Activated T-helper 2 cell treated with anti-CD3 and anti-CD28 coated beads, Interferon-gamma antibody, Interleukin-2, Interleukin-4, amounts not matched to agents 10 μg/mL and 5 μg/mL and 100 μg/mL, durations not matched to agents 14 hours and 24 hours and 36 hours (primary cell): ENCODE measurements at regions not wholly inside any gene's neighbourhood (a gene's known extent, or its start where the extent isn't known, plus 50 kb on each side); places are given as distances from the start of the nearest gene placed in this dataset.

Experiments
- DNase-seq: peaks from one replicate; pipeline ENCODE4 v3.0.0; 2021; ENCODE audit warnings: low spot score
- H3K27ac Mint-ChIP-seq: one replicate; pipeline ENCODE4 v1.8.0; 2021; ENCODE audit warnings: mixed read lengths
- H3K27me3 Mint-ChIP-seq: one replicate; pipeline ENCODE4 v1.8.0; 2021; ENCODE audit warnings: low read depth, mixed read lengths
- H3K36me3 Mint-ChIP-seq: one replicate; pipeline ENCODE4 v1.8.0; 2021; ENCODE audit warnings: low read depth, mixed read lengths
- H3K4me1 Mint-ChIP-seq: one replicate; pipeline ENCODE4 v1.8.0; 2021; ENCODE audit warnings: low read depth, mixed read lengths
- H3K4me3 Mint-ChIP-seq: one replicate; pipeline ENCODE4 v1.8.0; 2021; ENCODE audit warnings: low read depth, mild to moderate bottlenecking, moderate library complexity, mixed read lengths
- H3K9me3 Mint-ChIP-seq: one replicate; pipeline ENCODE4 v1.8.0; 2021; ENCODE audit warnings: mixed read lengths
- intact Hi-C: fragments of 100-400 bp; cut with micrococcal nuclease; formaldehyde crosslinking; loops from one replicate; pipeline ENCODE4 v1.15.1; 2023

DNA sequence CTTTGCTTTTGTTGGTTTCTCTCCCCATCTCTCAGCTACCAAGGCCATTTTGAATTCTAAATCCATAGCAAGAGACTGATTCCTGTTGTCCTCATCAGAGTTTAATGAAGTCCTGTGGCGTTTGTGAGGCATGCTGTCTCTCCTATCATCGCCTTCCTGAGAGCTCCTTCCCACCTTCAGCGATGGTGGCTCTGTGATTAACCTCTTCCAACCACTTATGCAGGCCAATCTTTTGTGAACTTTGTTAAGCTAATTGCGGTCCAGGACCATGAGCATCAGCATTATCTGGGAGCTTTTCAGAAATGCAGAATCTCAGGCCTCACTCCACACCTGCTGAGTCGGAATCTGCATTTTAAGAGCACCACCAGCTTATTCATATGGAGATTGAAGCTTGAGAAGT lies 272.5 kb upstream of the CDYL start:
- Mint-ChIP-seq H3K4me3 (no peak overlapping the region), H3K36me3 (no peaks in the 10 kb centered on the region), H3K27me3 (peaks cover 3% of the 10 kb centered on the region), H3K4me1 (no peaks in the 10 kb centered on the region), H3K27ac (no peak overlapping the region), H3K9me3 (no peaks in the 10 kb centered on the region)
- DNase-seq: no peak
- intact Hi-C loops: no loop called here

DNA sequence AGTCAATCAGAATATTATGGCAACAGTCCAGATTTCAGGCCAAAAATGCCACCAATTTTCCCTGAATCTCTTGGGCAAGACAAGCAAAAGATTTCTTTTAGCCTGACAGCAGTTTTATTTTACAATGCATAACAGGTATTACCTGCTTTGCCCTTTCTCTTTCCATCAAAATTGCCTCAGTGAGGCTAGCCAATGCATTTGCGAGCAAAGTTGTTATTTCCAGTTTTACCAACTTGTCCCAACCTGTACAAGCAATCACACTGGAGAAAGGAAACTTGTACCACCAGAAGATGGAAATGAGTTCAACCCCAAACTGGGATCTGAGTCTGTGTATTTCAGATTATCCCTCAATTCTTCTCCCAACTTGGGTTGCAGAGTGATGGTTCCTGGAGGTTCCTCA lies 279.9 kb upstream of the CDYL start:
- H3K4me3 Mint-ChIP-seq: no peak overlapping the region

DNA sequence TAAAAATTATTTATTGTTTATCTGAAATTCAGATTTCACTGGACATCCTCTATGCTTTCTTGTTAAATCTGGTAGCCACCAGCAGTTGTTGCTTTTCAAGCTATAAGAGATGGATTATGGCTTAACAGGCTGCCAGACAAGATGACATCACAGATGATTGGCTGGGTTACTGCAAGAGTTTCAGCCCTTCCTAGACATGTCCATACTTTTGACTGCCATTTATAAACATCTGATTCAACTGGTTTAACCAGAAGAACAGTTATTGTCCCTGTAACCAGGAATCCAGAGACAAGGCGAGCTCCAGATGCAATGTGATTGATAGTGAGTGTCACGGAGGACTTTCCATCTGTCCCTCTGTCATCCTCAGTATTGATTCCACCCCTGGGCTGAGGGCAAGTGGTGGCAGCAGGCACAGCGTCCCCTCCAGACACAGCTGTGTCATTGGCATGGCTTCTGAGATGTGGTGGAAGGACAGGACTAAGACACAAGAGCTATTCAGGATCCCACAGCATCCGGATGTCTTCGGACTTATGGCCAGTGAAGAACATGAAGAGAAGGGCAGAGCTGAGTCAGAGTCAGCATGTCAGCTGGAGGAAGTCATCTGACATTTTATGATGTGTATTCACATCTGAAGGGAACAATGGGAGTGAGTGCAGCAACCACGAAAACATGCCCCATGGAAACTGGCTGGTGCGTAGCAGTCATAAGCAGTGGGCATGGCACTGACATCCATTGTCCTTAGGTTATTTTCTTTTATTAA lies 284.5 kb upstream of the CDYL start:
- Mint-ChIP-seq H3K4me3 (no peak overlapping the region), H3K27me3 (no peaks in the 10 kb centered on the region), H3K4me1 (peaks cover 7% of the 10 kb centered on the region), H3K9me3 (peaks cover 16% of the 10 kb centered on the region), H3K27ac (no peak overlapping the region), H3K36me3 (no peaks in the 10 kb centered on the region)
- intact Hi-C loops: no loop called here
- DNase-seq: no peak

More for the DNA sequence above, 279.9 kb upstream of the CDYL start:
- H3K36me3 Mint-ChIP-seq: no peaks in the 10 kb centered on the region
- no peaks in the 10 kb centered on the region for H3K27me3 Mint-ChIP-seq
- H3K27ac Mint-ChIP-seq: no peak overlapping the region
- H3K4me1 Mint-ChIP-seq: no peaks in the 10 kb centered on the region
- intact Hi-C loops: no loop called here
- H3K9me3 Mint-ChIP-seq: no peaks in the 10 kb centered on the region
- no peak for DNase-seq

DNA sequence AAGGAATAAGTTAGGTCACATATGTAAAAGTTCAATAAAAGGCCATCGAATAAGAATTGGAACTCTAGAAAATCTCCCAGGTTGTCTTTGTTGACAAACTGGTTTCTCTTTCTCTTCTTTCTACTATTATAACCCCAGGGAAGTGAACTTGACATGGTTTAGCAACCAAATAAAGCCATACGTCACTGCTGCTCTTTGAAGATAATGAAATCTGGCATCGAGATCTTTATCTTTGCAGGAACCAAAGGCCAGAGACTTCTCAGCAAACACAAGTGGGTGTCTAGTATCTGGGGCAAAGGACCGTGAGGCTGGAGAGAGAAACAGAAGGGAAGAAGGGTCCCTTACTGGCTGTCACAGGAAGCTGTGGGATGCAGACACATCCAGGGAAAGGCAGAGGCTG lies 286.7 kb upstream of the CDYL start:
- Mint-ChIP-seq H3K27ac (peak overlapping the region; percentile 28), H3K4me3 (no peak overlapping the region), H3K4me1 (peaks cover 7% of the 10 kb centered on the region), H3K9me3 (peaks cover 16% of the 10 kb centered on the region), H3K36me3 (no peaks in the 10 kb centered on the region), H3K27me3 (no peaks in the 10 kb centered on the region)
- intact Hi-C loops: no loop called here
- no peak for DNase-seq

DNA sequence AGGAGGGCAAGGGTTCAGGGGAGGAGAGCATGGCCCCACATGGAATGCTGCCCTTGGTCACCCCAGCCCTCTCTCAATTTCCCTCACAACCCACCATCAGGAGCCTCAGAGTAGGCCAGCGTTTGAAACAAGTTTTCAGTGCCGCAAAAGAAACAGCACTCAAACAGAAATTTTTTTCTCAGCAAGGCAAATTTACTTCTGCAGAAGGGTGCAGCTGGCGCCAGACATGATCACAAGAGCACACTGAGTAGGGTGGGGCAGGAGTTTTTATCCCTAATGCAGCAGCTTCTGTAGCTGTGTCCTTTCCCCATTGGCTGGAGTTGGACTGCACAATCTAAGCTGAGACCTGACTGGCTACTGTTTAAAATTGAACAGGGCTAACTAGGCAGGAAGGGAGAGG lies 287.8 kb upstream of the CDYL start:
- Mint-ChIP-seq H3K9me3 (peaks cover 16% of the 10 kb centered on the region), H3K27me3 (no peaks in the 10 kb centered on the region), H3K27ac (no peak overlapping the region), H3K36me3 (no peaks in the 10 kb centered on the region), H3K4me1 (peaks cover 7% of the 10 kb centered on the region), H3K4me3 (no peak overlapping the region)
- DNase-seq: no peak
- intact Hi-C loops: no loop called here

DNA sequence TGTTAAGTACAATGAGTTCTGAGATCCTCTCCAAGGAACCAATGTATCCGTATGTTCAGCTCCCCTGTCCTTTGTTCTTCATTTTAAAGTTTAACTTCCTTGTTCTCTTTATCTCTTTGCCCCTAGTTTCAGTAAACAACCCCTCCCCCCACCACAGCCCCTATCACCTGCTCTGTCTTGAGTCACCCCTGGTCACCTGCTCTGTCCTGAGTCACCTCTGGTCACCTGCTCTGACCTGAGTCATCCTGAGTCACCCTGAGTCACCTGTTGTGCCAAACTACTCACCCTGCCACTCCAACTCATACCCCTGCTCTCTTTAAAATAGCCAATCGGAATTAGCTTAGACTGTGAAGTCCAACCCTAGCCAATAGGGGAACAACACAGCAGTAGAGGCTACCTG lies 288.7 kb upstream of the CDYL start:
- DNase-seq: no peak

DNA sequence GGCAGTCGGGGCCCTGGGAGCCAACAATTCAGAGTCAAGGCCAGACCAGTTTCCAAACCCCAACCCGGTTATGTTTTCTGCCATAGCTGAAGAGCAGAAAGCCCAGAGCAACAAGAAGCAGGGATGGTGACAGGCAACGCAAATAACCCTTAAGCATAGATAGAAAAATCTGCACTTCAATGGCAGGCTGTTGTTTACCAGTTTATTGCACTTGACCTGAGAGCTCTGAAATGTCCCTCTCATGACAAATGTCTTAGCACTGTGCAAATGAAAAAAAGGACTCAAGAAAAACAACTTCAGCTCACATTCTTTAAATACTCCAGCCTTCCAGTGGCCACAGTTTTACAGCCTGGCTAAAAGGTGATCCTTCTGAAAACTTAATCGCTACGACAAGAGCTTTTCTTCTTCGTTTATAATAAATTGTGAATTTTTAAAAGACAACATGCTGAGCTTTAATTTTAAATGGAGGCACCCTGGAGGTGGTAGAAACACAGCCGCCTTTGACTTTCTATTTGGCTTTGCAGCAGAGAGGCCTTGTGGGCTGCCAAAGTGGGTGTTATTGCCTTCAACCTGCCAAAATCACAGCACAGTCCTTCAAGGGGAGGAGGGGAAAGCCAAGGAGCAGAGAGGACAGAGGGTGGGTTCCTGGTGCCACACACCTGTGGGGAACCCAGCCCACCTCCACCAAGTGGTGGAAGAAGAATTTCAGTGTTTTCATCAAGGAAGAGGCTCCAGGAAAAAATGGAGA lies 289.5 kb upstream of the CDYL start:
- intact Hi-C loops: no loop called here
- Mint-ChIP-seq H3K27ac (no peak overlapping the region), H3K4me1 (peaks cover 7% of the 10 kb centered on the region), H3K4me3 (no peak overlapping the region), H3K27me3 (no peaks in the 10 kb centered on the region), H3K9me3 (peaks cover 16% of the 10 kb centered on the region), H3K36me3 (no peaks in the 10 kb centered on the region)
- DNase-seq: no peak

More for the DNA sequence above, 288.7 kb upstream of the CDYL start:
- Mint-ChIP-seq H3K27ac (no peak overlapping the region), H3K27me3 (no peaks in the 10 kb centered on the region), H3K4me3 (no peak overlapping the region), H3K36me3 (no peaks in the 10 kb centered on the region), H3K9me3 (peaks cover 16% of the 10 kb centered on the region), H3K4me1 (peaks cover 7% of the 10 kb centered on the region)
- intact Hi-C loops: no loop called here

DNA sequence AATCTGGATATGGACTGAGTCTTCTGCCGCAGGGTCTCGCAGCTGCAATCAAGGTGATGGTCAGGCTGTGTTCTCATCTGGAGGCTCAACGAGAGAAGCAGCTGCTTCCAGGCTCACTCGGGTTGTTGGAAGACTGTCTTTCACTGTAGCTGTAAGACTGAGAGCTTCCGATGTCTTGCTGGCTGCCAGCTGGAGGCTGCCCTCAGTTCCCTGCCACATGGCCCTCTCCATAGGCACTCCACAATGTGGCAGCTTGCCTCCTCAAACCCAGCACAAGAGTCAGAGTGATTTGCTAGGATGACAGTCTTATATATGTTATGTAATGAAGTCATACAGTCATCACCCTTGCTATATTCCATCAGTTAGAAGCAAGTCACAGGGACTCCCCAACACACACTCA lies 290.5 kb upstream of the CDYL start:
- Mint-ChIP-seq H3K36me3 (no peaks in the 10 kb centered on the region), H3K27ac (no peak overlapping the region), H3K27me3 (no peaks in the 10 kb centered on the region), H3K9me3 (peaks cover 16% of the 10 kb centered on the region), H3K4me3 (no peak overlapping the region), H3K4me1 (peaks cover 7% of the 10 kb centered on the region)
- no peak for DNase-seq
- intact Hi-C loops: no loop called here

DNA sequence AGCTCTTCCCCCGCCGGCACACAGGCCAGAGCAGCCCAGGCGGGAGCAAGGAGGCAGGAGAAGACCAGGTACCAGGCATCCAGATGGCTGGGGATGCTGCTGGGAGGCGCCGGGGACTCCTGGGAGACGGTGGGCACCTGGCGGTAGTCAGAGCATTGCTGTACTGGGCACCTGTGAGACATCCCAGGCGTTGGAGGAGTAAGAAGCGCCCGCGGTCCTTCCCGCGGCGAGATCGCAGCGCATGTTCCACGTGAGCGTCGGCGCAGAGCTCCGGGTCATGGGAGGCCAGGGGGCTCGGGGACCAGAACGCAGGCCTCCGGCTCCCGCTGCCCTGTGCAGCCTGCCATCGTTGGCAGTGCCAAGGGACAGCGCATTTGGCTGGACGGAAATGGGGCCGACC lies 293.7 kb upstream of the CDYL start:
- no peaks in the 10 kb centered on the region for H3K4me1 Mint-ChIP-seq
- H3K27ac Mint-ChIP-seq: no peak overlapping the region
- H3K27me3 Mint-ChIP-seq: no peaks in the 10 kb centered on the region
- peaks cover 1% of the 10 kb centered on the region for H3K9me3 Mint-ChIP-seq
- DNase-seq: no peak
- no peaks in the 10 kb centered on the region for H3K36me3 Mint-ChIP-seq
- intact Hi-C loops: no loop called here
- no peak overlapping the region for H3K4me3 Mint-ChIP-seq

DNA sequence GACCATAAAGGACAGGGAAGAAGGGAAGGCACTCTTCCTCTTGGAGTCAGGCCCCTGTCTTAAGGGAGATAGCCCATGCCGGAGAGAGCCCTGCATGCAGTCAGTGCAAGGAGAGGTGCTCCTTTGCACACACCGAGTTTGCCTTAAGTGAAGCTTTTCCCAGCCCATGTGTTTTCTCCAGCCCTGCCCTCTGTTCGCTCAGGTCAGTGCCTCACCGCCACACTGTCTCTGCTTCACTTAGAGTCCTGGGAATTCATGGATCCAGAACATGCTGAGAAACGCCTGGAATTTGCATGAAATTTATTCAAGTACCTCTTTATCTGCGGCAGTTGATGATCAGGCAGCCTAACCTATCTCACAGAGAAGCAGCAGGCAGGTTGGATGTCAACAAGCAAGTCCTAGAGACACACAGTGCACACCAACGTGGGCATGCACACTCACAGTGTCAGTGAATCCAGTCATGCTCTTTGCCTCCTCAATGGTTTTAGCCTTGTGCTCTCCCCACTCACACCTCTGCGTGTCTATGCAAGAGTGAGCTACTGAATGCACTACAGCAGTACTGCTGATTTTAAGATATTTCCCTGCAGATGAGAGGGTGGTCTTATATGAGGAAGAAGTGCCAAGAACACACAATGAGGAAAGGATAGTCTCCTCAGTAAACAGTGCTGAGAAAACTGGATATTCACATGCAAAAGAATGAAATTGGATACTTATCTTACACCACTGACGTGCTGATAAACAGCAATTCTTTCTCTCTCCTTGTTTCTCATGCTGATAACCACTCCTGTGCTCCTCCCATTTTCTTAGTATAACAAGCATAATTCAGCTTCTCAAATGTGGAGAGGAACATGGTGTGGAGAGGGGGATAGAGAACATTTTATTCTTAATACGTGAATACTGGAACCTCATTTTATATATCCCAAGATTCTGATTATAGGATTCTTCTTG lies 295.1 kb upstream of the CDYL start:
- Mint-ChIP-seq H3K27ac (no peak overlapping the region), H3K27me3 (no peaks in the 10 kb centered on the region), H3K4me1 (no peaks in the 10 kb centered on the region), H3K9me3 (no peaks in the 10 kb centered on the region), H3K36me3 (no peaks in the 10 kb centered on the region), H3K4me3 (no peak overlapping the region)
- no peak for DNase-seq
- intact Hi-C loops: no loop called here

DNA sequence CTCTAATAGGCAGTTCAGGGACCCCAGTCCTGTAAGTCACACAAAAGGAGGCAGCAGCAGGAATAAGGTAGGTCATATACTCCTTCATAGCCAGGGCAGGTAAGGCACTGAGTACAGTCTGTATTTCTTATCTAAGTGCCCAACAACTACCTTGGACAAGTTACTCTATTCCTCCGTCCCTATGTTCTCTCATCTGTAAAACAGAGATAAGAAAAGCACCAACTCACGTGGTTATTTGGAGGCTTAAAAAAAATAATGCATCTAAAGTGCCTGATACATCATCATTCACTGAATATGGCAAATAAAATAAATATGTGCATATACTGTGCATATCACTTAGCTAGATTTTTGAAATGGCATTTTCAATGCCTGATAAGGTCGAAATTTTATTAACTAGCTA lies 298.1 kb upstream of the CDYL start:
- no peaks in the 10 kb centered on the region for H3K4me1 Mint-ChIP-seq
- DNase-seq: no peak
- H3K27ac Mint-ChIP-seq: no peak overlapping the region
- H3K9me3 Mint-ChIP-seq: no peaks in the 10 kb centered on the region
- H3K36me3 Mint-ChIP-seq: no peaks in the 10 kb centered on the region
- no peak overlapping the region for H3K4me3 Mint-ChIP-seq
- intact Hi-C loops: no loop called here
- no peaks in the 10 kb centered on the region for H3K27me3 Mint-ChIP-seq

DNA sequence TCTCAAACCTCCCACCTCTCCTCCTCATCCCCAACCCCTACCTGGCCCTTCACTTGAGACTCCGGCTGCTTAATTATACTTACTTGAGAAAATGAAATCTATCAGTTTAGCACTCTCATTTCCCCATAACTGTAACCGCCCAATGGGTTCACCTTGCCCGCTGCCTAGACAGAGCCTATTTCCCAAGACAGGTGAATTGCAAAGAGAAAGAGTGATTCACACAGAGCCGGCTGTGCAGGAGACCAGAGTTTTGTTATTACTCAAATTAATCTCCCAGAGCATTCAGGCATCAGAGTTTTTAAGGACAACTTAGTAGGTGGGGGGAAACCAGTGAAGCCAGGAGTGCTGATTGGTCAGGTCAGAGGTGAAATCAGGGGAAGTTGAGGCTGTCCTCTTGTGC lies 301.4 kb upstream of the CDYL start:
- Mint-ChIP-seq H3K9me3 (peaks cover 22% of the 10 kb centered on the region), H3K36me3 (no peaks in the 10 kb centered on the region), H3K4me1 (no peaks in the 10 kb centered on the region), H3K27me3 (no peaks in the 10 kb centered on the region), H3K4me3 (no peak overlapping the region), H3K27ac (no peak overlapping the region)
- no peak for DNase-seq
- intact Hi-C loops: no loop called here
